AG20443 (cell line): ENCODE measurements at regions not wholly inside any gene's neighbourhood (a gene's known extent, or its start where the extent isn't known, plus 50 kb on each side); places are given as distances from the start of the nearest gene placed in this dataset.

ENCODE experiments used
- DNase-seq: peaks from one replicate; pipeline ENCODE4 v3.0.0; 2012; ENCODE audit warnings: low spot score, mixed read lengths

GRCh38 chr6:26197933-26198721 is 110.9 kb downstream of the HFE start:
- no peak for DNase-seq

DNA sequence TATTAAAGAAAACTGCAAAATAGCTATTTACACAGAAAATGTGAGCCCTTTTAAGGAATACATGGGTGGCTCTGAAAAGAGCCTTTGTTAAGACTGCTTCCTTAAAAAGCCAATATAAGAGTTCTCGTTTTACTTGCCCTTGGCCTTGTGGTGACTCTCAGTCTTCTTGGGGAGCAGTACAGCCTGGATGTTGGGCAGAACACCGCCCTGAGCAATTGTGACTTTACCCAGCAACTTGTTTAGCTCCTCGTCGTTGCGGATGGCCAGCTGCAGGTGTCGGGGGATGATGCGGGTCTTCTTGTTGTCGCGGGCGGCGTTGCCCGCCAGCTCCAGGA is 111.5 kb downstream of the HFE start:
- DNase-seq: no peak

DNA sequence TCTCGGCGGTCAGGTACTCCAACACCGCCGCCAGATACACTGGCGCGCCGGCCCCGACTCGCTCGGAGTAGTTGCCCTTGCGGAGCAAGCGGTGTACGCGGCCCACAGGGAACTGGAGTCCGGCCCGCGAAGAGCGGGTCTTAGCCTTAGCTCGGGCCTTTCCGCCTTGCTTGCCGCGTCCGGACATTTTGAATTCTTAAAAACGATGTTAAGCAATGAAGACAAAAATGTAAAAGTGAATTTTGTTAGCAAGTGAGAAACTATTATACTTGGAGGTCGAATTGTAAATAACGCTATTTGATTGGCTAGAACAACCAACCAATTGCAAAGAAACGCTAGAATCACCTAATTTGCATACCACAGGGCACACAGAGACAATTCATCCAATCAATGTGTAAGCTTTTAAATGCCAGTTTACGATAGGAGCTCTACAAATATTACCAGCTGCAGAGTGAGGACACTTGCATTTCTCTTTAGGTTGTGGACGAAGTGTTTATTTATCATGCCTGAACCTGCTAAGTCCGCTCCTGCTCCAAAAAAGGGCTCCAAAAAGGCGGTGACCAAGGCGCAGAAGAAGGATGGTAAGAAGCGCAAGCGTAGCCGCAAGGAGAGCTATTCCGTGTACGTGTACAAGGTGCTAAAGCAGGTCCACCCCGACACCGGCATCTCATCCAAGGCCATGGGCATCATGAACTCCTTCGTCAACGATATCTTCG is 112.0 kb downstream of the HFE start:
- peak; percentile 79 for DNase-seq

DNA sequence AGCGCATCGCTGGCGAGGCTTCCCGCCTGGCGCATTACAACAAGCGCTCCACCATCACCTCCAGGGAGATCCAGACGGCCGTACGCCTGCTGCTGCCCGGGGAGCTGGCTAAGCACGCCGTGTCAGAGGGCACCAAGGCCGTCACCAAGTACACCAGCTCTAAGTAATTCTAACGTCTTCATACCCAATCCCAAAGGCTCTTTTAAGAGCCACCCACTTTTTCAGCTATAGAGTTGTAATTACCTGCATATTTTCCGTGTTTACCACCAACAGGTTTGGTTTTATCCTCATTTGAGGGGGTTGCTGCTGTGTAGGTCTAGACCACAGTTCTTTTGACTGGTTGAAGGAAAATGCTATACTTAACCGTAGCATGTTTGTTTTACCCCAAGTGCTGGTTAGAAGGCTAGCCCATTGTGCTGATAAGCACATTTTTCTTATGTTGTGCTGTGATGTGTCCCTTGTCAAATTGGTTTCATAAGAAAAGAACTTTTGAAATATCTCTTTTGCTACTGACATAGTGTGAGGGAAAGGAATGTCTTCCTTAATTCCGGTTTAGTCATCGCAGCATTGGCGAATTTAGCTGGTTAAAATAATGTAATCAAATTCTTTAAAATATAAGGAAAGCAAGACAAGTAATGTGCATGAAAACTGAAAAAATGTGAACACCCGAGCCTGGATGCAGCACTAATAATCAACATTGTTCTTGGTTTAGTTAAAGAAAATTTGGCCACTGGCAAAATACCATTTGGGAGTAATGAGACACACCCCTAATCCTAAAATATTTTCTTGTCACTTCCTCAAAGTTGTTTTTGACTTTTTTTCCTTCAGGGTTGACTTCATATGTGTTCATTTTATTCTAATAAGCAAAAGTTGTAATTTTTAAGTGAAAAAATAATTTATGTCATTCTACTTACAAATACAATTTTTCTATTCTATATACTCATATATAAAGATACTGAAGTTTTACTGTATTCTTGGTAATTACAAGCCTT is 112.8 kb downstream of the HFE start:
- DNase-seq: no peak

- DNase-seq: no peak
Observed at GRCh38 chr6:26200918-26201721, 113.9 kb downstream of the HFE start.

DNA sequence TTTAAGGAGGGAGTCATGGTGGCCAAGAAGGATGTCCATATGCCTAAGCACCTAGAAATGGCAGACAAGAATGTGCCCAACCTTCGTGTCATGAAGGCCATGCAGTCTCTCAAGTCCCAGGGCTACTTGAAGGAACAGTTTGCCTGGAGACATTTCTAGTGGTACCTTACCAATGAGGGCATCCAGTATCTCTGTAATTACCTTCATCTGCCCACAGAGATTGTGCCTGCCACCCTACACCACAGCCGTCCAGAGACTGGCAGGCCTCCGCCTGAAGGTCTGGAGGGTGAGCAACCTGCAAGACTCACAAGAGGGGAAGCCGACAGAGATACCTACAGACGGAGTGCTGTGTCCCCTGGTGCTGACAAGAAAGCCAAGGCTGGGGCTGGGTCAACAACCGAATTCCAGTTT is 115.0 kb downstream of the HFE start:
- no peak for DNase-seq

GRCh38 chr6:26202811-26203583 is 115.8 kb downstream of the HFE start:
- DNase-seq: no peak

GRCh38 chr6:26204332-26205160 is 117.3 kb downstream of the HFE start:
- DNase-seq: peak; percentile 91

DNA sequence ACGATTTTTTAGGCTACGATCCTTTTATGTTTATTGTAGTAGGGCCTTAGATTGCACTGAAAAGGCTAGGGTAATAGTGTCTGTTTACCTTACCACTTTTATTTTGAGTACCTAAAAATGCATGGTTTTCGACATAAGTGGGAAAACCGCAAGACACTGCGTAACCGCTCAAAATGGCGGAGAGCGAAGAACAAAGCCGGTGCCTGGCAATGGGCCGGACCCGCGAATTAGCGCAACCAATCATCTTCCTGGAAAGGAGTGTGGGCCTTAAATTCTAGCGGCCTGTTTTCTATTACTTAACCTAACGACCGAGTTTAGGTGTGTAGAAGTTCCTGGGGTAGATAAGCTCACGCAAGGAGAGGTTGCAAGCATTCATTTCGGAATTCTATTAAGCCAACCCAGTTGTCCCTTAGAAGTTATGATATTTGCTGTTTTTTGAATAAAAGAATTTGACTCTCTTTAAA is 118.0 kb downstream of the HFE start:
- peak; percentile 67 for DNase-seq

GRCh38 chr6:26205625-26206574 is 118.7 kb downstream of the HFE start:
- peak; percentile 62 for DNase-seq

GRCh38 chr6:26206868-26207801 is 119.9 kb downstream of the HFE start:
- DNase-seq: no peak

GRCh38 chr6:26211963-26212362 is 124.7 kb downstream of the HFE start:
- no peak for DNase-seq

DNA sequence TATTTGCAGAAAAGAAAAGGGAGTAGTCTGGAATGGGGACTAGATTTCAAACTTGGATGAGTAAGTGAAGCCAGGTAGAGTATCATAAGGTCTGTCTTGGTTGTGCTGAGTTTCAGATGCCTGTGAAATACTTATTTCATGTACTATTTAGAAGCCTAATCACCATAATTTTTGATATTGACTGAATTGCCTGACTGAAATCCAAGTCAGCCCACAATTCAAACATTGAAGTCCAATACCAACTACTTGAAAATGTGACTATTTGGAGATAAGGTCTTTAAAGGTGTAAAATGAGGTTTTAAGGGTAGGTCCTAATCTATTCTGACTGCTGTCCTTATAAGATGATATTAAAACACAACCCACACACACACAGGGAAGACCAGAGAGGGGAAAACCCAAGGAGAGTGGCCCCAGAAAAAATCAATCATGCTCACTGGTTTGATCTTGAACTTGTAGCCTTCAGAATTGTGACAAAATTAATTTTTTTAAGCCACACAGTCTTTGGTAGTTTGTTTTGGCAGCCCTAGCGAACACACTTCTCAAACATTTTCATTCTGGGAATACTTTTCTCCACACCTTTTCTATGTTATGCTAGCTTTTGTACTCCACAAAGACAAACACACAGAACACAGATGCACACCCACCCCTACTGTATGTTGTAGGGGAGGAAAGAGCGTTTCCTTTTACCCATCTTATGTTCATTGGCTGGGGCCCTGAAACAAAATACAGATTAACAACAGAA is 126.3 kb downstream of the HFE start:
- no peak for DNase-seq

DNA sequence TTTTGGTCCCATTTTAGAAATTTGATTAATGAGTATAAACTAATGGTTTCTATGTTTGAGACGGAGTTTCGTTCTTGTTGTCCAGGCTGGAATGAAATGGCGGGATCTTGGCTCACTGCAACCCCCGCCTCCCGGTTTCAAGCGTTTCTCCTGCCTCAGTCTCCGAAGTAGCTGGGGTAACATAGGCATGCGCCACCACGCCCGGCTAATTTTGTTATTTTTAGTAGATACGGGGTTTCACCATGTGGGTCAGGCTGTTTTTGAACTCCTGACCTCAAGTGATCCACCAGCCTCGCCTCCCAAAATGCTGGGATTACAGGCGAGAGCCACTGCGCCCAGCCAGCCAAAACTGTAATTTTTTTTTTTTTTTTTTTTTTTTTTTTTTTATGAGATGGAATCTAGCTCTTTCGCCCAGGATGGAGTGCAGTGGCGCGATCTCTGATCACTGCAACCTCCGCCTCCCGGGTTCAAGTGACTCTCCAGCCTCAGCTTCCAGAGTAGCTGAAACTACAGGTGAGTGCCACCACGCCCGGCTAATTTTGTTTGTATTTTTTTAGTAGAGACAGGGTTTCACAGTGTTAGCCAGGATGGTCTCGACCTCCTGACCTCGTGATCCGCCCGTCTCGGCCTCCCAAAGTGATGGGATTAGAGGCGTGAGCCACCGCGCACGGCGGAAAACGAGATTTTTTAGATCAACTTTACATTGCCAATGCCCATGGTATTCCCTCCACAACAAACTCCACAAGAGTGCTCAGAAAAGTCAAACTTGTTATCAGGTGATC is 127.8 kb downstream of the HFE start:
- no peak for DNase-seq

DNA sequence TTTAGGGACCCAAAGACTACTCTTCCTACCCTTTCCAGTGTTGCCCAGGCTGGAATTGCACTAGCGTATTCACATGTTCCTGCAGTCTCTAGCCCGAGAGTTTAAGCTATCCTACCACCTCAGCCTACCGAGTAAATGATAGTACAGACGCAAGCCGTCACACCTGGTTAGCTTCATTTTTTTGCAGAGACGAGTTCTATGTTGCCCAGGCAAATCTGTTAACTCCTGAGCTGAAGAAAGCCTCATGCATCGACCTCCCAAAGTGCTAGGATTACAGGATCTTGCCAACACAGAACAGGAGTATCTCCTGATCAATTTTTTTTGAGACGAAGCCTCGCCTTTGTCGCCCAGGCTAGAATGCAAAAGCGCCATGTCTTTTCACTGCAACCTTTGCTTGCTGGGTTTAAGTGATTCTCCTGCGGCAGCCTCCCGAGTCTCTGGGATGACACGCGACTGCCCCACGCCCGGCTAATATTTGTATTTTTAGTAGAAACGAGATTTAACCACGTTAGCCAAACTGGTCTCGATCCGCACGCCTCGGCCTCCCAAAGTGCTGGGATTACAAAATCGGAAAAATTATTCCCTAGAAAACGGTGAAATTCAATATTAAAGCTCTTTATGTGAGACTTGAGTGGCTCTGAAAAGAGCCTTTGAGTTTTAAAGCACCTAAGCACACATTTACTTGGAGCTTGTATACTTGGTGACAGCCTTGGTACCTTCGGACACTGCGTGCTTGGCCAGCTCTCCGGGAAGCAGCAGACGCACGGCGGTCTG is 128.5 kb downstream of the HFE start:
- DNase-seq: no peak
